Uterus (tissue), 2 donors: ENCODE measurements at regions not wholly inside any gene's neighbourhood (a gene's known extent, or its start where the extent isn't known, plus 50 kb on each side); places are given as distances from the start of the nearest gene placed in this dataset.

ENCODE experiments used
- POLR2A ChIP-seq, 2 donors: fragments of 450-650 bp; IDR thresholded peaks; one replicate each; pipeline ENCODE4 v1.6.1; 2016; ENCODE audit warnings: antibody characterized with exemption in 2 of 2, mild to moderate bottlenecking in 1 of 2, moderate library complexity in 1 of 2
- TF ChIP-seq, protein P1 (sequence below), 4 experiments: fragments of 200-600 bp in 2 of 4; fragments of 450-650 bp in 2 of 4; sonication (generic) in 2 of 4; IDR thresholded peaks; one replicate each; pipeline ENCODE4 v1.5.1; 2016 to 2019; ENCODE audit warnings: antibody characterized with exemption in 4 of 4, mild to moderate bottlenecking in 2 of 4, moderate library complexity in 1 of 4

- TF ChIP-seq, protein P1, sequence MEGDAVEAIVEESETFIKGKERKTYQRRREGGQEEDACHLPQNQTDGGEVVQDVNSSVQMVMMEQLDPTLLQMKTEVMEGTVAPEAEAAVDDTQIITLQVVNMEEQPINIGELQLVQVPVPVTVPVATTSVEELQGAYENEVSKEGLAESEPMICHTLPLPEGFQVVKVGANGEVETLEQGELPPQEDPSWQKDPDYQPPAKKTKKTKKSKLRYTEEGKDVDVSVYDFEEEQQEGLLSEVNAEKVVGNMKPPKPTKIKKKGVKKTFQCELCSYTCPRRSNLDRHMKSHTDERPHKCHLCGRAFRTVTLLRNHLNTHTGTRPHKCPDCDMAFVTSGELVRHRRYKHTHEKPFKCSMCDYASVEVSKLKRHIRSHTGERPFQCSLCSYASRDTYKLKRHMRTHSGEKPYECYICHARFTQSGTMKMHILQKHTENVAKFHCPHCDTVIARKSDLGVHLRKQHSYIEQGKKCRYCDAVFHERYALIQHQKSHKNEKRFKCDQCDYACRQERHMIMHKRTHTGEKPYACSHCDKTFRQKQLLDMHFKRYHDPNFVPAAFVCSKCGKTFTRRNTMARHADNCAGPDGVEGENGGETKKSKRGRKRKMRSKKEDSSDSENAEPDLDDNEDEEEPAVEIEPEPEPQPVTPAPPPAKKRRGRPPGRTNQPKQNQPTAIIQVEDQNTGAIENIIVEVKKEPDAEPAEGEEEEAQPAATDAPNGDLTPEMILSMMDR (IDR thresholded peaks at IDR 0.05): no peak
- no peak for TF ChIP-seq POLR2A (IDR thresholded peaks at IDR 0.05)
Measured at GRCh38 chr1:190595438-190595837, 117.8 kb upstream of the BRINP3 start.
